ENCODE measurements at regions not wholly inside any gene's neighbourhood (a gene's known extent, or its start where the extent isn't known, plus 50 kb on each side); places are given as distances from the start of the nearest gene placed in this dataset.

GRCh38 chr22:27504360-27505253 is 296.9 kb downstream of the MN1 start:
- DNase-seq (no peak), ATAC-seq (no peak)

DNA sequence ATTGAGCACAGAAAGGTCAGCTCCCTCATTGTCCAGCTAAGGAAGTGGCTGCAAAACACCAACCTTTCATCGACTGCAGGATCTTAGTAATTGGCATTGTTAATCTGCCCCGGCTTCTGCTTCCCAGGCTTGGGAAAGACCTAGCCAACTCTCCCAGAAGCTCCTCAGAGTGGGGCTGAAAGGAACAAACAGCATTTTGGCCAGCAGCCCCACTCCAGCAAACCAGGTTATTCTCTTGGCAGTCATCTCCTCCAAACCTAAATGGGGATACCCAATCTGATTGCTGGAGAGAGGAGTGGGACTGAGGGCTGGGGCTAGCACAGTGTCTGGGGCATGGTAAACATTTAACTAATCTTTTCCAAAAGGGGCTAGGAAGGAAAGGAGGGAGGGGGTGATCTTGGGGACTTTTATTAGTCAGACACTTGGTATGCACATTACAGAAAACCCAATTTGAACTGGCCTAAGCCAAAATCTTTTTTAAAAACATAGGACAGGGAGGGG is 294.4 kb downstream of the MN1 start:
- no peak for ATAC-seq
- DNase-seq = no peak

DNA sequence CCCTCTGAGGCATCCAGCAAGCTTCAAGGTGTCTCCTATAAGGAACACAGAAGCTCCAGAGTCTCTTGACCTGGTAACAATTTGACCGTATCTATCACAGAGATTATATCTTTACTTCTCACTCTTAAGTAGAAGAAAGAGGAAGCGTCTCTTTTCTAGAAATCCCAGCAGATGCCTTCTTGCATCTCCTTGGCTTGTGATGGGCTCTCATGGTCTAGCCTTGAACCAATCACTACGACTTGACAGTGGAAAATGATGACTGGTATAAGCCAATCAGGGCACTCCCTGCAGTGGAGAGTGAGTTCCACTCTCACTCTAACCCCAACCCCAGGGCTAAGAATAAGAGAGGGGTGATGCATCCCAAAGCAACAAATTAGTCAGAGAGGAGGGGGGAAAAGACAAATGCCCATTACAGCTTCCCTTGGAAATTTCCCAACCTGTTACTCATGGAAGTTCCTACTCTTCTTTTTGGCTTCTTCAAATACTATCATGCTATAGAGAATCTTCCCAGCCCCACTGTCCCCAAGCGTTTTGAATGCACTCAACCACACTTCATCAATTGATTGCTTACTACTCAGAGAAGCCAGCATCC is 293.5 kb downstream of the MN1 start:
- DNase-seq = no peak
- ATAC-seq = no peak

DNA sequence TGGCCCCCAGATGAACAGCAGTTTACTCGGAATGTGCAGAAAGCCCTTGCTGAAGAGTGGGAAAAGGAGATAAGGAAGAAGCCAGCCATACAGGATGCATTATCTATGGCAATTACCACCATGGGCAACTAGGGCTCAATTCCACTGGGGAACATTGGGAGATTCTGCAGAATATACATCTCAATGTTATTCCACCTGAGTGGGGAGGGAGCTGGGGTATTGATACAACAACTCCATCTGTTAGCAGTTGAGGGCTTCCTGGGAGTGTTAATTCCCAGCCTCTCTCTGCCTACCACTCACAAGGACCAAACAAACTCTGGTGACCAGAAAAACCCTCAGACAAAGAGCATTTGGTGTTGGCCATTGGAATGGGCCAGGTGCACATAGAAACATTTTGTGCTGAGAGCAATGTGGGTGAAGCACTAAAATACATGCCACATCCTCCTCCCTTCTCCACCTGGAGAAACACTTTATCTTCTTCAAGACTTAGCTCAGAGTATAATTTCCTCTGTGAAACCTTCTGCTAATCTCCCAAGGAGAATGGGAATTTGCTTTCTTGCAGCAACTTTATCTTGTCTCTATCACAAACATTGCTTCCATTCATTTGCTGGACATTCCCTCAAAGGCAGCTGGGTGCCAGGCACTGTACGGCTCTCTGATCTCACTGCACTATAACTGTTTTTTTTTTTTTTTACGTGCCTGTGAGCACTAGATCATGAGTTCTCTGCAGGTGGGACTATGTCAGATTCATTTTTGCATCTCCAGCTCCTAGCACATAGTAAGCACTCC is 292.2 kb downstream of the MN1 start:
- DNase-seq (no peak), ATAC-seq (no peak)

GRCh38 chr22:27510024-27510423 is 291.5 kb downstream of the MN1 start:
- no peak for ATAC-seq

GRCh38 chr22:27512283-27512761 is 289.2 kb downstream of the MN1 start:
- ATAC-seq = no peak
- DNase-seq = no peak

More at GRCh38 chr22:27510024-27510423, 291.5 kb downstream of the MN1 start:
- DNase-seq = no peak

GRCh38 chr22:27513021-27513420 is 288.5 kb downstream of the MN1 start:
- no peak for ATAC-seq
- DNase-seq = no peak

GRCh38 chr22:27514601-27515523 is 286.7 kb downstream of the MN1 start:
- ATAC-seq (no peak), DNase-seq (no peak)

DNA sequence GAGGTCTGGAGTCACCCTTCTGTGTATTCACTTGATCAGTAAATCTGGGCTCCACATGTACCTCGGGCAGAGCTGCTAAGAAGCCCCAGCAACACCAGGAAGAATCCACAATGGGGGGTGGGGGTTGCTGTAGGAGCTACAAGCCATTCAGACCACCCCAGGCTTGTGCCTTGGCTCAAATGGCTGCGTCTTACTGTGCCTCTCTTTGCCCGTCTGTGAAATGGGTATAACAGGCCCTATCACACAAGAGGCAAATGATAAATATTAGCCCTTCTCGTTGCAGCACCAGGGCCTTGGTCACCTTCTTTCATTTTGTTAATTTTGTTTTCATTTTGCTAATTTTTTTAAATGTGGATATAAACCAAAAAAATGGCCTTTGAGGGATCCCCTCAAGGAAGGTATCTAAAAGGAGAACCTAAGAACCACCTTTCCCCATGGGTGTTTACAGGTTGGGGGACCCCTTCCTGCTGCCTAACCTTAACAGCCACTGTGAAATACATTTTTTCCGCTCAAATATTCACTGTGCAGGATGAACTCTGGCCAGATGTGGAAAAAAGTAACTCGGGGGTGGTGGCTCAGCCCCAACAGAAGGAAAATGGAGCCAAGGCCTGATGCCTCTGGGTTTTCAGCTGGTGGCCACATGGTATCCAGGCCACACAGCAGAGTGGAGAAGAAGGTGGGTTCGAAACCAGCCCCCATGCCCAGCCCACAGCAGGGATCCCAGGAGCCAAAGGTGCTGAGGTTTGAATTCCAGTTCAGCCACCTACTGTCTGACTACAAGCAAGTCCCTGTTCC is 284.0 kb downstream of the MN1 start:
- no peak for ATAC-seq

GRCh38 chr22:27518531-27519340 is 282.8 kb downstream of the MN1 start:
- DNase-seq = no peak
- ATAC-seq = peak; percentile 19

More for the DNA sequence above, 284.0 kb downstream of the MN1 start:
- DNase-seq = no peak

DNA sequence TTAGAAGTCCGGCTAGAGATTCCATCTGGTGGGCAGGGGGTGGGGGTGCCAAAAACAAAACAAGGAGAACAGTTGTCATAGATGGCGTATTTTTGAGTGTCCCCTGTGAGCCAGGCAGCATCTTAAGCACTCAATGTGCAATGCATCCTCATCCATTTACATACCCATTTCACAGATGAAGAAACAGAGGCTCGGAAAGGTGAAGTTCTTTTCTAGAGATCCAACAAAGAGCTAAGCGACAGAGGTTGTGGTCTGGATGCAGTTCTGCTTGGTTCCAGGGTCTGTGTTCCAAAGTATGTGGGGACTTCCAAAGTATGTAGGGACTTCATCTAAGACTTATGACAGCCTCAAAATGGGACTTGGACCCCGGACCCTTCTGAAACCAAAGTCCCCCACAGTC is 277.8 kb downstream of the MN1 start:
- ATAC-seq (no peak), DNase-seq (no peak)

DNA sequence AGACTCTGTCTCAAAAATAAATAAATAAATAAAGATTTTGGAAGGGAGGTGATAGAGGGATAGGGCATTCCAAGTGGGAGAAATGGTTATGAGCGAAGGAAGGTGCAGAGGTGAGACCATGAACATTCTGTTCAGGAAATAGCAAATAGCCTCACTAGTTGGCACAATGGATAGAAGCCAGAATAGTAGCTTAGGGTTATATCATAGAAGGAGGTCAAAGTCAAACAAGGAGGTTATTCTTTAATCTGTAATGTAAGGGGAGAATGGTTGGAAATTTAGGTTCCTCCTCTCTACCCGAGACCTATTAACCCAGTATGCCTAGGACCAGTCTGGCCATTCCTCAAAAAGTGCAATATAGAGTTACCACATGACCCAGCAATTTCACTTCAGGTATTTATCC is 275.8 kb downstream of the MN1 start:
- no peak for DNase-seq
- no peak for ATAC-seq

DNA sequence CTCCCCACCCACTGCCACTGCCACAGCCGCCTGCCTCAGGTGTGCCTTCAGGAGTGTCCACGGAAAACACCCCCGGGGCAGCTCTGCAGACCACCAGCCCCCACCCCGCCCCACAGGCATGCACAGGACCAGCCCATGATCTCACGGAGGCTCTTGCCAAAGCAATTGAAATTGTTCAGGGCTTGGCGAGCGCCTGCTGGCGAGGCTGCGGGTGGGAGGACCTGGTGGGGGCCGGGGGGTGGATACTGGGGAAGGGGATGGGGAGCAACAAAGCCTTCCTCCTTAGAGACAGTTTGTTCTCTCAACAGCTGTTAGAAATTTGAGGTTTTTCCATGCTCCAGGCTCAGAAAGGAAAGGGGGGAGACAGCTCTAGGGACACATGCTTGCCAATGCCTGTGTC is 274.7 kb downstream of the MN1 start:
- ATAC-seq (no peak), DNase-seq (no peak)

GRCh38 chr22:27531782-27532530 is 269.6 kb downstream of the MN1 start:
- DNase-seq = no peak
- no peak for ATAC-seq

- no peak for DNase-seq
- ATAC-seq = no peak
Measured at GRCh38 chr22:27533105-27533745, 268.3 kb downstream of the MN1 start.

GRCh38 chr22:27534720-27535125 is 266.8 kb downstream of the MN1 start:
- ATAC-seq (no peak), DNase-seq (no peak)

DNA sequence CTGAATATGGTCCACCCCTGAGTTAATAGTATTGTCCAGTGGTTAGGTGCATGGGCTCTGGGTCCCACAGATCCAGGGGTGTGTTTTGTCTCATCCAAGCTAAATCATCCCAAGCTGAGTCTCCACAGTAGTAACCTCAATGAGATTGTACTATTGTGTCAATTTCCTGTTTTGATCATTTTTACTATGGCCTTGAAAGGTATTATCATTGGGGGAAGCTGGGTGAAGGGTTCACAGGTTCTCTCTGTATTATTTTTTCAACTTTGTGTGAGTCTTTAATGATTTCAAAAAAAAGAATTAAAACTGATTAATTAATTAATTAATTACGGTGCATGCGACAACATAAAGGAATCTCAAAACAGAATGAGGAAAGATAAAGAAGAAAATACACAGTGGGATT is 266.1 kb downstream of the MN1 start:
- no peak for ATAC-seq
- no peak for DNase-seq

DNA sequence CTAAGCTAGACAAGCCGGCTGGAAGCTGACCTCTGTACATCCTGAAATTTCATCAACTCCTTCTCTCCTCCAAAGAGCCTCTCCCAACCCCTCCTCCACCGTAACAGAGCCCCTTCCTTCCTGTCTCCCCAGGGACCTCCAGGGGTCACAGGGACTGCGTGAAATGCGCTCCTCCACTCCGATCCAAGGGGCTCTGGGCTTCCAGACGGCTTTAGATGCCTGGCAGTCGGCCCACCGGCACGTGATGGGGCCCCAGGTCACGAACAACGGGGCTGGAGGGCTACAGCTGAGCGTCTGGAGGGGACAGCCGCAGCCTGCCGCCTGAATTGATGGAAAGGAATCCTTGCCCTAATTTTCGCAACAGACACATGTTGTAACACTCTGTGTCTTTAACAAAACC is 264.1 kb downstream of the MN1 start:
- ATAC-seq (no peak), DNase-seq (no peak)

DNA sequence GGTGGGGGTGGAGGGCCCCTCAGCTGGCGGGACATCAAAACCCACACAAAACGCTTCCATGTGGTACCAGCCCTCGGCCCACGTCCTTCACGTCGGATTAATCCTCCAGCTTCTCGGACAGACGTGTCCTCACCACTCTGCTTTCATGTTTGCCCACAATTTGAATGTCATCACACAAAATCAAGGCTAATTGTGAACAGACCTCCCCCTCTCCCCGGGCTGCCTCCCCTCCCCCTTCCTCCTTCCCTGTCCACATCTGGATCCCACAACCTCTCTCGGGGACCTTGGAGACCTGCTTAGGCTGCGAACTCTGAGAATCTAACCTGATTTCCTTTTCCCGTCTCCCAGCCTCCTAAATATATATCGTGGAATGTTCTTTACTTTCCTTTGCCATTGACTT is 262.9 kb downstream of the MN1 start:
- ATAC-seq (no peak), DNase-seq (no peak)
